IMR-90 (cell line): ENCODE measurements at regions not wholly inside any gene's neighbourhood (a gene's known extent, or its start where the extent isn't known, plus 50 kb on each side); places are given as distances from the start of the nearest gene placed in this dataset.

Experiments
- TF ChIP-seq, protein P1 (sequence below): conservative IDR thresholded peaks from 2 replicates; pipeline ENCODE4 v1.5.1; 2012; ENCODE audit warnings: mild to moderate bottlenecking, low read depth, low read length, improper control_type of control experiment
- TF ChIP-seq, protein P2 (sequence below): fragments of 150-350 bp; IDR thresholded peaks from 2 replicates; pipeline ENCODE4 v1.6.1; 2016; ENCODE audit warnings: low read depth, mild to moderate bottlenecking, low read length, moderate library complexity, borderline replicate concordance

DNA sequence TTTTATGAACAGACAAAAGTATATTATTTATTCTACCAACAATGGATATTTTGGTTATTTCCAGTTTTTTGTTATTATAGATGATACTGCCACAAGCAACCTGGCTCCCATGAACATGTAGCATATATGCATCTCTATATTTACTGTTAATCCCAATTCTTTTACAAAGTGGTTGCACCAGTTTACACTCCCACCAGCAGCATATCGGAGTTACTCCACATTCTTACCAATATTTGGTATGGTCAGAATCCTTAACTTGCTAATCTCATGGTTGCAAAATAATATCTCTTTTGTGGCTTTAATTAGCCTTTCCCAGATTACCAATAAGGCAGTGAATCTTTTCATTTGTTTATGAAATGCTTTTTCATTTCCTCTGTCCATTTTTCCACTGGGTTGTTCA is 137.6 kb upstream of the CDYL start:
- TF ChIP-seq, protein P1, sequence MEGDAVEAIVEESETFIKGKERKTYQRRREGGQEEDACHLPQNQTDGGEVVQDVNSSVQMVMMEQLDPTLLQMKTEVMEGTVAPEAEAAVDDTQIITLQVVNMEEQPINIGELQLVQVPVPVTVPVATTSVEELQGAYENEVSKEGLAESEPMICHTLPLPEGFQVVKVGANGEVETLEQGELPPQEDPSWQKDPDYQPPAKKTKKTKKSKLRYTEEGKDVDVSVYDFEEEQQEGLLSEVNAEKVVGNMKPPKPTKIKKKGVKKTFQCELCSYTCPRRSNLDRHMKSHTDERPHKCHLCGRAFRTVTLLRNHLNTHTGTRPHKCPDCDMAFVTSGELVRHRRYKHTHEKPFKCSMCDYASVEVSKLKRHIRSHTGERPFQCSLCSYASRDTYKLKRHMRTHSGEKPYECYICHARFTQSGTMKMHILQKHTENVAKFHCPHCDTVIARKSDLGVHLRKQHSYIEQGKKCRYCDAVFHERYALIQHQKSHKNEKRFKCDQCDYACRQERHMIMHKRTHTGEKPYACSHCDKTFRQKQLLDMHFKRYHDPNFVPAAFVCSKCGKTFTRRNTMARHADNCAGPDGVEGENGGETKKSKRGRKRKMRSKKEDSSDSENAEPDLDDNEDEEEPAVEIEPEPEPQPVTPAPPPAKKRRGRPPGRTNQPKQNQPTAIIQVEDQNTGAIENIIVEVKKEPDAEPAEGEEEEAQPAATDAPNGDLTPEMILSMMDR: no peak
- TF ChIP-seq, protein P2, sequence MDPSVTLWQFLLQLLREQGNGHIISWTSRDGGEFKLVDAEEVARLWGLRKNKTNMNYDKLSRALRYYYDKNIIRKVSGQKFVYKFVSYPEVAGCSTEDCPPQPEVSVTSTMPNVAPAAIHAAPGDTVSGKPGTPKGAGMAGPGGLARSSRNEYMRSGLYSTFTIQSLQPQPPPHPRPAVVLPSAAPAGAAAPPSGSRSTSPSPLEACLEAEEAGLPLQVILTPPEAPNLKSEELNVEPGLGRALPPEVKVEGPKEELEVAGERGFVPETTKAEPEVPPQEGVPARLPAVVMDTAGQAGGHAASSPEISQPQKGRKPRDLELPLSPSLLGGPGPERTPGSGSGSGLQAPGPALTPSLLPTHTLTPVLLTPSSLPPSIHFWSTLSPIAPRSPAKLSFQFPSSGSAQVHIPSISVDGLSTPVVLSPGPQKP: no peak
